Breast epithelium (tissue), 3 donors: ENCODE measurements at regions not wholly inside any gene's neighbourhood (a gene's known extent, or its start where the extent isn't known, plus 50 kb on each side); places are given as distances from the start of the nearest gene placed in this dataset.

ENCODE experiments used
- CTCF ChIP-seq, 3 donors: fragments of 450-650 bp; IDR thresholded peaks; one replicate each; pipeline ENCODE4 v1.5.1; 2016 to 2017; ENCODE audit warnings: antibody characterized with exemption in 3 of 3, mild to moderate bottlenecking in 3 of 3, moderate library complexity in 3 of 3
- POLR2AphosphoS5 ChIP-seq, 3 donors: sonication (generic); formaldehyde crosslinking; IDR thresholded peaks; one replicate each; pipeline ENCODE4 v1.6.1; 2017; ENCODE audit warnings: antibody characterized with exemption in 3 of 3

GRCh38 chr13:63455938-63456337 is 2040.3 kb upstream of the PCDH20 start:
- TF ChIP-seq CTCF (IDR thresholded peaks at IDR 0.05) (no peak), POLR2AphosphoS5 (IDR thresholded peaks at IDR 0.05) (no peak)
